ENCODE measurements at regions not wholly inside any gene's neighbourhood (a gene's known extent, or its start where the extent isn't known, plus 50 kb on each side); places are given as distances from the start of the nearest gene placed in this dataset.

GRCh38 chr6:126738641-126739040, 379.8 kb upstream of the RSPO3 start:
- no peaks in the 10 kb centered on the region for H3K9me3 ChIP-seq
- intact Hi-C loops (cut with DNase I; ENCODE audit: low total_unique reads): loop anchor here (10.0 kb wide), 1 partner anchor 1044 kb away; no protein-coding TSS in a partner anchor
- no peak overlapping the region for H3K27ac ChIP-seq
- no peak for DNase-seq (ENCODE audit: low spot score in 2 of 2)
- H3K36me3 ChIP-seq: no peaks in the 10 kb centered on the region
- no peaks in the 10 kb centered on the region for H3K27me3 ChIP-seq
- TF ChIP-seq POLR2AphosphoS5 (IDR thresholded peaks at IDR 0.05): no peak
- TF ChIP-seq POLR2A (IDR thresholded peaks at IDR 0.05): no peak
- no peak for TF ChIP-seq CTCF (IDR thresholded peaks at IDR 0.05)
- H3K4me1 ChIP-seq: no peaks in the 10 kb centered on the region
- no peak overlapping the region for H3K4me3 ChIP-seq

GRCh38 chr6:126743076-126743475, 375.4 kb upstream of the RSPO3 start:
- no peaks in the 10 kb centered on the region for H3K4me1 ChIP-seq
- H3K4me3 ChIP-seq: no peak overlapping the region
- TF ChIP-seq POLR2A (IDR thresholded peaks at IDR 0.05) (no peak), CTCF (IDR thresholded peaks at IDR 0.05) (no peak), POLR2AphosphoS5 (IDR thresholded peaks at IDR 0.05) (no peak)
- no peaks in the 10 kb centered on the region for H3K9me3 ChIP-seq
- no peak overlapping the region for H3K27ac ChIP-seq
- no peaks in the 10 kb centered on the region for H3K36me3 ChIP-seq
- no peak for DNase-seq (ENCODE audit: low spot score in 2 of 2)
- H3K27me3 ChIP-seq: no peaks in the 10 kb centered on the region
- intact Hi-C loops (cut with DNase I; ENCODE audit: low total_unique reads): no loop called here

- no peak for TF ChIP-seq POLR2A (IDR thresholded peaks at IDR 0.05)
- no peak for TF ChIP-seq POLR2AphosphoS5 (IDR thresholded peaks at IDR 0.05)
- TF ChIP-seq CTCF (IDR thresholded peaks at IDR 0.05): no peak
- peaks cover 0 to 12% of the 10 kb centered on the region in 2 donors for H3K9me3 ChIP-seq
- intact Hi-C loops (cut with DNase I; ENCODE audit: low total_unique reads): no loop called here
Measured at GRCh38 chr6:126747728-126748540, 370.5 kb upstream of the RSPO3 start.

GRCh38 chr6:126753606-126754005, 364.9 kb upstream of the RSPO3 start:
- H3K9me3 ChIP-seq: peaks cover 0 to 12% of the 10 kb centered on the region in 2 donors
- no peaks in the 10 kb centered on the region for H3K4me1 ChIP-seq
- no peak overlapping the region for H3K4me3 ChIP-seq
- H3K36me3 ChIP-seq: no peaks in the 10 kb centered on the region
- TF ChIP-seq CTCF (IDR thresholded peaks at IDR 0.05) (no peak), POLR2AphosphoS5 (IDR thresholded peaks at IDR 0.05) (no peak), POLR2A (IDR thresholded peaks at IDR 0.05) (no peak)
- no peaks in the 10 kb centered on the region for H3K27me3 ChIP-seq
- intact Hi-C loops (cut with DNase I; ENCODE audit: low total_unique reads): no loop called here
- H3K27ac ChIP-seq: no peak overlapping the region
- no peak for DNase-seq (ENCODE audit: low spot score in 2 of 2)

More at GRCh38 chr6:126747728-126748540, 370.5 kb upstream of the RSPO3 start:
- Histone ChIP-seq H3K27ac (no peak overlapping the region), H3K4me1 (no peaks in the 10 kb centered on the region), H3K27me3 (no peaks in the 10 kb centered on the region), H3K36me3 (no peaks in the 10 kb centered on the region), H3K4me3 (no peak overlapping the region)
- no peak for DNase-seq (ENCODE audit: low spot score in 2 of 2)

GRCh38 chr6:126761854-126762253, 356.6 kb upstream of the RSPO3 start:
- intact Hi-C loops (cut with DNase I; ENCODE audit: low total_unique reads): no loop called here
- no peak overlapping the region for H3K4me3 ChIP-seq
- no peaks in the 10 kb centered on the region for H3K4me1 ChIP-seq
- H3K9me3 ChIP-seq: no peaks in the 10 kb centered on the region
- H3K27ac ChIP-seq: no peak overlapping the region
- no peaks in the 10 kb centered on the region for H3K27me3 ChIP-seq
- H3K36me3 ChIP-seq: no peaks in the 10 kb centered on the region
- no peak for DNase-seq (ENCODE audit: low spot score in 2 of 2)
- TF ChIP-seq POLR2A (IDR thresholded peaks at IDR 0.05): no peak
- no peak for TF ChIP-seq CTCF (IDR thresholded peaks at IDR 0.05)
- no peak for TF ChIP-seq POLR2AphosphoS5 (IDR thresholded peaks at IDR 0.05)
